CD14-positive monocyte (primary cell): ENCODE measurements at regions not wholly inside any gene's neighbourhood (a gene's known extent, or its start where the extent isn't known, plus 50 kb on each side); places are given as distances from the start of the nearest gene placed in this dataset.

Experiments used
- DNase-seq, 3 donors: peaks; one replicate each; pipeline ENCODE4 v3.0.0-alpha.2; 2011 to 2022
- H2AFZ ChIP-seq: 2 replicates; pipeline ENCODE4 v1.6.0; 2012; ENCODE audit warnings: mild to moderate bottlenecking, low read depth, low read length, inconsistent platforms; ENCODE audit not compliant: insufficient read depth, poor library complexity, severe bottlenecking
- H3K27ac ChIP-seq, 2 donors: 1 replicate in 1 of 2; 2 replicates in 1 of 2; pipeline ENCODE4 v1.5.1; 2012 to 2013; ENCODE audit warnings: low read length in 2 of 2, control low read depth in 1 of 2, inconsistent platforms in 1 of 2, low read depth in 1 of 2, mild to moderate bottlenecking in 1 of 2
- H3K27me3 ChIP-seq, 2 donors: one replicate each; pipeline versions ENCODE4 v1.6.0 to v1.6.1; 2011 to 2013; ENCODE audit warnings: low read length in 2 of 2; ENCODE audit not compliant: control insufficient read depth in 2 of 2, insufficient read depth in 2 of 2
- H3K36me3 ChIP-seq, 2 donors: replicated peaks in 1 of 2; 1 replicate in 1 of 2; 2 replicates in 1 of 2; pipeline versions ENCODE4 v1.5.1 to v1.6.1; 2012 to 2013; ENCODE audit warnings: low read length in 2 of 2, control low read depth in 1 of 2, inconsistent platforms in 1 of 2, mild to moderate bottlenecking in 1 of 2; ENCODE audit not compliant: insufficient read depth in 2 of 2, control insufficient read depth in 1 of 2
- H3K4me1 ChIP-seq, 2 donors: 1 replicate in 1 of 2; 2 replicates in 1 of 2; pipeline versions ENCODE4 v1.5.1 to v1.6.1; 2012 to 2013; ENCODE audit warnings: low read length in 2 of 2, control low read depth in 1 of 2, inconsistent platforms in 1 of 2, mild to moderate bottlenecking in 1 of 2, moderate library complexity in 1 of 2; ENCODE audit not compliant: insufficient read depth in 2 of 2, control insufficient read depth in 1 of 2
- H3K4me2 ChIP-seq: replicated peaks from 2 replicates; pipeline ENCODE3; 2012; ENCODE audit warnings: low read length, moderate library complexity, mild to moderate bottlenecking; ENCODE audit not compliant: poor library complexity, severe bottlenecking; ENCODE audit errors: extremely low read depth
- H3K4me3 ChIP-seq, 3 experiments: fragments of 200-600 bp in 1 of 3; sonication (generic) in 1 of 3; replicated peaks in 1 of 3; 1 replicate in 2 of 3; 2 replicates in 1 of 3; pipeline ENCODE4 v1.5.1; 2011 to 2013; ENCODE audit warnings: low read length in 3 of 3, mild to moderate bottlenecking in 3 of 3, control low read depth in 2 of 3, low read depth in 2 of 3, inconsistent platforms in 1 of 3, moderate library complexity in 1 of 3
- H3K79me2 ChIP-seq: 2 replicates; pipeline ENCODE4 v1.6.0; 2012; ENCODE audit warnings: mild to moderate bottlenecking, control low read depth, inconsistent platforms, low read length, moderate library complexity; ENCODE audit not compliant: insufficient read depth
- H3K9ac ChIP-seq: 2 replicates; pipeline ENCODE4 v1.6.0; 2017; ENCODE audit warnings: low read length, mild to moderate bottlenecking; ENCODE audit not compliant: insufficient read depth, poor library complexity, severe bottlenecking
- H3K9me3 ChIP-seq, 2 donors: replicated peaks in 1 of 2; 1 replicate in 1 of 2; 2 replicates in 1 of 2; pipeline versions ENCODE4 v1.5.1 to v1.6.1; 2012 to 2013; ENCODE audit warnings: low read length in 2 of 2, control low read depth in 1 of 2; ENCODE audit not compliant: control insufficient read depth in 1 of 2, insufficient read depth in 1 of 2
- H4K20me1 ChIP-seq: 2 replicates; pipeline ENCODE4 v1.6.0; 2012; ENCODE audit warnings: mild to moderate bottlenecking, low read length, control low read depth, moderate library complexity; ENCODE audit not compliant: insufficient read depth
- H3K27ac Mint-ChIP-seq, 7 donors: one replicate each; pipeline ENCODE4 v1.8.0; 2020; ENCODE audit warnings: mild to moderate bottlenecking in 7 of 7, mixed read lengths in 7 of 7, moderate library complexity in 6 of 7, inconsistent platforms in 2 of 7
- H3K27me3 Mint-ChIP-seq, 3 donors: one replicate each; pipeline ENCODE4 v1.8.0; 2021 to 2022; ENCODE audit warnings: low read depth in 3 of 3, mild to moderate bottlenecking in 3 of 3, mixed read lengths in 3 of 3, moderate library complexity in 3 of 3, inconsistent platforms in 1 of 3
- H3K36me3 Mint-ChIP-seq, 2 donors: one replicate each; pipeline ENCODE4 v1.8.0; 2020; ENCODE audit warnings: mixed read lengths in 2 of 2, inconsistent platforms in 1 of 2, mild to moderate bottlenecking in 1 of 2
- H3K4me1 Mint-ChIP-seq: one replicate; pipeline ENCODE4 v1.8.0; 2020; ENCODE audit warnings: mild to moderate bottlenecking, mixed read lengths
- H3K4me3 Mint-ChIP-seq, 2 donors: one replicate each; pipeline ENCODE4 v1.8.0; 2020; ENCODE audit warnings: mild to moderate bottlenecking in 2 of 2, mixed read lengths in 2 of 2, moderate library complexity in 1 of 2
- H3K9me3 Mint-ChIP-seq, 7 donors: one replicate each; pipeline ENCODE4 v1.8.0; 2020 to 2022; ENCODE audit warnings: mixed read lengths in 7 of 7, mild to moderate bottlenecking in 6 of 7, moderate library complexity in 6 of 7, inconsistent platforms in 2 of 7
- CTCF ChIP-seq: fragments of 200-600 bp; IDR thresholded peaks from one replicate; pipeline ENCODE4 v1.8.0; 2022; ENCODE audit warnings: antibody characterized with exemption, mild to moderate bottlenecking
- WGBS: methylation state at CpG from one replicate; pipeline ENCODE4 v1.1.5; 2013; ENCODE audit warnings: missing lambda C conversion rate; ENCODE audit not compliant: insufficient coverage; 5-methylcytosine and 5-hydroxymethylcytosine counted together
- intact Hi-C, 2 donors: fragments of 100-400 bp; cut with micrococcal nuclease; formaldehyde crosslinking; loops; one replicate each; pipeline versions ENCODE4 v1.15.0 to v1.15.1; 2023

GRCh38 chr16:17984810-17985209 lies 351.7 kb downstream of the NPIPA8 start:
- Histone ChIP-seq H4K20me1 (no peaks in the 10 kb centered on the region), H3K4me2 (no peak overlapping the region), H3K36me3 (no peaks in the 10 kb centered on the region), H3K27me3 (no peaks in the 10 kb centered on the region), H2AFZ (no peak overlapping the region), H3K4me3 (no peak overlapping the region), H3K27ac (no peak overlapping the region), H3K9me3 (no peaks in the 10 kb centered on the region), H3K9ac (no peak overlapping the region), H3K79me2 (no peaks in the 10 kb centered on the region), H3K4me1 (no peaks in the 10 kb centered on the region)
- no peaks in the 10 kb centered on the region for H3K4me1 Mint-ChIP-seq
- H3K9me3 Mint-ChIP-seq = peaks cover 0 to under 1% (median 0%) of the 10 kb centered on the region in 7 donors
- H3K27ac Mint-ChIP-seq = no peak overlapping the region
- intact Hi-C loops = no loop called here
- TF ChIP-seq CTCF = no peak
- WGBS = no CpG with 5 or more reads among the region's 8 CpGs
- H3K27me3 Mint-ChIP-seq = peaks cover 1 to 5% (median 2%) of the 10 kb centered on the region in 3 donors
- no peaks in the 10 kb centered on the region for H3K36me3 Mint-ChIP-seq
- no peak for DNase-seq
- H3K4me3 Mint-ChIP-seq = no peak overlapping the region

- H3K4me1 ChIP-seq = no peaks in the 10 kb centered on the region
- H3K9me3 Mint-ChIP-seq = peaks cover 0 to 2% (median 0%) of the 10 kb centered on the region in 7 donors
- no peaks in the 10 kb centered on the region for H3K36me3 ChIP-seq
- H3K36me3 Mint-ChIP-seq = no peaks in the 10 kb centered on the region
- no peaks in the 10 kb centered on the region for H3K27me3 ChIP-seq
- peaks cover 1 to 5% (median 2%) of the 10 kb centered on the region in 3 donors for H3K27me3 Mint-ChIP-seq
- no peak overlapping the region for H3K9ac ChIP-seq
- 89% methylated on average over 8 of the region's 10 CpGs for WGBS
- H2AFZ ChIP-seq = no peak overlapping the region
- no peak for TF ChIP-seq CTCF
- intact Hi-C loops = no loop called here
- no peak overlapping the region for H3K4me2 ChIP-seq
- no peak overlapping the region for H3K4me3 Mint-ChIP-seq
- no peak overlapping the region for H3K27ac ChIP-seq
- no peak overlapping the region for H3K4me3 ChIP-seq
- H4K20me1 ChIP-seq = no peaks in the 10 kb centered on the region
- no peak for DNase-seq
- H3K9me3 ChIP-seq = no peaks in the 10 kb centered on the region
- H3K27ac Mint-ChIP-seq = no peak overlapping the region
- H3K4me1 Mint-ChIP-seq = no peaks in the 10 kb centered on the region
- no peaks in the 10 kb centered on the region for H3K79me2 ChIP-seq
Measured at GRCh38 chr16:17983847-17984639, 352.5 kb downstream of the NPIPA8 start.
